ENCODE measurements at regions not wholly inside any gene's neighbourhood (a gene's known extent, or its start where the extent isn't known, plus 50 kb on each side); places are given as distances from the start of the nearest gene placed in this dataset.

DNA sequence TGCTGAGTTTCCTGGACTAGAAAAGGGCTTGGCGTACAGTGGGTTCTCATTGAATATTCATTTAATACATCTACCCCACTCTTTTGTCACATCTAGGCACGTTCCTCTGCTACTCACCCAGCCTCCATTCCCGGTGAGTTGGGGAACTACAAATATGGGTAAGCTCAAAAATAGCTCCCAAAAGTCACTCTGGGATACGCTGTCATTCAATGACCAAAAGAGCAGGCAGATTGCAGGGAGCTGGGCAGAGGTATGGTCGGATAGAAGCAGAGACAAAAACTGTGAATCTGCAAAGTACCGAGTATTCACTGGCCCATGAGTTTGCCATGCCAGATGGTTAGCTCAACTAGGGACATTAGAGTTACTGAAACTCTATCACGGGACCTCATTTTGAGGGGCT, 103.9 kb upstream of the SASH1 start:
- TF ChIP-seq, protein P1, sequence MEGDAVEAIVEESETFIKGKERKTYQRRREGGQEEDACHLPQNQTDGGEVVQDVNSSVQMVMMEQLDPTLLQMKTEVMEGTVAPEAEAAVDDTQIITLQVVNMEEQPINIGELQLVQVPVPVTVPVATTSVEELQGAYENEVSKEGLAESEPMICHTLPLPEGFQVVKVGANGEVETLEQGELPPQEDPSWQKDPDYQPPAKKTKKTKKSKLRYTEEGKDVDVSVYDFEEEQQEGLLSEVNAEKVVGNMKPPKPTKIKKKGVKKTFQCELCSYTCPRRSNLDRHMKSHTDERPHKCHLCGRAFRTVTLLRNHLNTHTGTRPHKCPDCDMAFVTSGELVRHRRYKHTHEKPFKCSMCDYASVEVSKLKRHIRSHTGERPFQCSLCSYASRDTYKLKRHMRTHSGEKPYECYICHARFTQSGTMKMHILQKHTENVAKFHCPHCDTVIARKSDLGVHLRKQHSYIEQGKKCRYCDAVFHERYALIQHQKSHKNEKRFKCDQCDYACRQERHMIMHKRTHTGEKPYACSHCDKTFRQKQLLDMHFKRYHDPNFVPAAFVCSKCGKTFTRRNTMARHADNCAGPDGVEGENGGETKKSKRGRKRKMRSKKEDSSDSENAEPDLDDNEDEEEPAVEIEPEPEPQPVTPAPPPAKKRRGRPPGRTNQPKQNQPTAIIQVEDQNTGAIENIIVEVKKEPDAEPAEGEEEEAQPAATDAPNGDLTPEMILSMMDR (IDR thresholded peaks at IDR 0.05; ENCODE audit: low read depth, low read length) = no peak
- no peak for TF ChIP-seq POLR2A (IDR thresholded peaks at IDR 0.05; ENCODE audit: extremely low read depth, insufficient read length)
